HEK293T (cell line): ENCODE measurements at regions not wholly inside any gene's neighbourhood (a gene's known extent, or its start where the extent isn't known, plus 50 kb on each side); places are given as distances from the start of the nearest gene placed in this dataset.

Experiments used
- ARNT ChIP-seq: fragments of 450-650 bp; IDR thresholded peaks from 2 replicates; pipeline ENCODE4 v1.6.1; 2017; ENCODE audit warnings: mild to moderate bottlenecking
- BHLHE40 ChIP-seq: fragments of 450-650 bp; IDR thresholded peaks from 2 replicates; pipeline ENCODE4 v1.6.1; 2016; ENCODE audit warnings: mild to moderate bottlenecking, moderate library complexity, borderline replicate concordance
- ELF4 ChIP-seq: fragments of 450-650 bp; IDR thresholded peaks from 2 replicates; pipeline ENCODE4 v1.6.1; 2017; ENCODE audit warnings: antibody characterized with exemption
- FOXA1 ChIP-seq: fragments of 450-650 bp; IDR thresholded peaks from 2 replicates; pipeline ENCODE4 v1.6.1; 2016; ENCODE audit warnings: mild to moderate bottlenecking
- FOXK2 ChIP-seq: fragments of 450-650 bp; IDR thresholded peaks from 2 replicates; pipeline ENCODE4 v1.6.1; 2016; ENCODE audit warnings: mild to moderate bottlenecking
- FOXM1 ChIP-seq: fragments of 450-650 bp; IDR thresholded peaks from 2 replicates; pipeline ENCODE4 v1.6.1; 2017; ENCODE audit warnings: mild to moderate bottlenecking, borderline replicate concordance
- HDGF ChIP-seq: fragments of 450-650 bp; IDR thresholded peaks from 2 replicates; pipeline ENCODE4 v1.6.1; 2017; ENCODE audit warnings: antibody characterized with exemption, borderline replicate concordance
- L3MBTL2 ChIP-seq: fragments of 450-650 bp; conservative IDR thresholded peaks from 2 replicates; pipeline ENCODE4 v1.6.1; 2016; ENCODE audit warnings: mild to moderate bottlenecking
- NFRKB ChIP-seq: fragments of 450-650 bp; IDR thresholded peaks from 2 replicates; pipeline ENCODE4 v1.6.1; 2016; ENCODE audit warnings: mild to moderate bottlenecking, moderate library complexity
- SP1 ChIP-seq: fragments of 450-650 bp; IDR thresholded peaks from 2 replicates; pipeline ENCODE4 v1.6.1; 2017
- SUZ12 ChIP-seq: fragments of 450-650 bp; IDR thresholded peaks from 2 replicates; pipeline ENCODE4 v1.6.1; 2016; ENCODE audit warnings: mild to moderate bottlenecking
- TARDBP ChIP-seq: fragments of 450-650 bp; IDR thresholded peaks from 2 replicates; pipeline ENCODE4 v1.6.1; 2016
- TF ChIP-seq, protein P1 (sequence below): fragments of 450-650 bp; IDR thresholded peaks from 2 replicates; pipeline ENCODE4 v1.6.1; 2016

DNA sequence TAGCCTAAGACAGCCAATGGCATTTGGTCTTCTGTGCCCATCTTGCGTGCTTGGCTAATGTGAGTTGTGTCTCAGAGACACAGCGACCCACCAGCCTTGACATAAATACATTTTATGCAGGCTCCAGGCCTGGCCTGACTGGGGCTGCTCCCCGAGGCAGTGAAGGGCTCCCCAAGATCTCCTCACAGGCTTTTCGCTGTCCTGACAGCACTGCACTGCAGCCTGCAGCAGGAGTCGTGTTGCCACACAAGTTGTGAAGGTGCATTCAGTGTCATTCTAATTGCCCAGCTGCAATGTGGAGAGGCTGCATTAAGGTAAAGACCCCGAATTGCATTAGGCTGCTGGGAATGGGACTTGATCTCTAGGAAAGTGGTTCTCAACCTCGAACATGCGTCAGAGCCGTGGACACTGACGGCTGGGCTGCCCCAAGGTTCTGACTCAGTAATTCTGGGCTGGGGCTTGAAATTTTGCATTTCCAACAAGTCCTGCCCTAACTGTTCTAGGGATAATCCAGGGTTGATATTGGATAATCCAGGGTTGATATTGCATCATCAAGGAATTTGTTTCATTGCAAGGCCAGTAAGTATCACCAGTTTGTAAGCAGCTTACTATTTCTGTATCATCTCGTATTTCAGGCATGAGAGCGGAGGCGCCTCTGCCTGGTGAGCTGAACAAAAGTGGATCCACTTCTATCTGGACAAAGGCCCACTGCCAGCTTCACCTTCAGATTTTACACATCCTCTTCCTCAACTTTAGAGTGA, 108.7 kb upstream of the INSIG1 start:
- no peak for TF ChIP-seq SUZ12
- no peak for TF ChIP-seq FOXM1
- TF ChIP-seq FOXA1, result no peak
- no peak for TF ChIP-seq L3MBTL2
- no peak for TF ChIP-seq FOXK2
- no peak for TF ChIP-seq SP1
- no peak for TF ChIP-seq ARNT
- TF ChIP-seq BHLHE40, result no peak
- TF ChIP-seq ELF4, result no peak
- no peak for TF ChIP-seq NFRKB
- TF ChIP-seq HDGF, result no peak
- TF ChIP-seq TARDBP, result no peak
- TF ChIP-seq, protein P1, sequence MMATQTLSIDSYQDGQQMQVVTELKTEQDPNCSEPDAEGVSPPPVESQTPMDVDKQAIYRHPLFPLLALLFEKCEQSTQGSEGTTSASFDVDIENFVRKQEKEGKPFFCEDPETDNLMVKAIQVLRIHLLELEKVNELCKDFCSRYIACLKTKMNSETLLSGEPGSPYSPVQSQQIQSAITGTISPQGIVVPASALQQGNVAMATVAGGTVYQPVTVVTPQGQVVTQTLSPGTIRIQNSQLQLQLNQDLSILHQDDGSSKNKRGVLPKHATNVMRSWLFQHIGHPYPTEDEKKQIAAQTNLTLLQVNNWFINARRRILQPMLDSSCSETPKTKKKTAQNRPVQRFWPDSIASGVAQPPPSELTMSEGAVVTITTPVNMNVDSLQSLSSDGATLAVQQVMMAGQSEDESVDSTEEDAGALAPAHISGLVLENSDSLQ, result no peak
